ENCODE measurements at regions not wholly inside any gene's neighbourhood (a gene's known extent, or its start where the extent isn't known, plus 50 kb on each side); places are given as distances from the start of the nearest gene placed in this dataset.

- TF ChIP-seq CTCF (IDR thresholded peaks at IDR 0.05) = no peak
- TF ChIP-seq POLR2A (IDR thresholded peaks at IDR 0.05) = no peak
These were observed 88.3 kb downstream of the NPAP1 start for GRCh38 chr15:24763891-24764290.

All from thyroid gland (tissue), 4 donors.